ENCODE measurements at regions not wholly inside any gene's neighbourhood (a gene's known extent, or its start where the extent isn't known, plus 50 kb on each side); places are given as distances from the start of the nearest gene placed in this dataset.
"Not testable (repeated sequence)": the region's sequence is repeated elsewhere in the genome, so short reads cannot be mapped to it uniquely, and the experiment has no call there.

DNA sequence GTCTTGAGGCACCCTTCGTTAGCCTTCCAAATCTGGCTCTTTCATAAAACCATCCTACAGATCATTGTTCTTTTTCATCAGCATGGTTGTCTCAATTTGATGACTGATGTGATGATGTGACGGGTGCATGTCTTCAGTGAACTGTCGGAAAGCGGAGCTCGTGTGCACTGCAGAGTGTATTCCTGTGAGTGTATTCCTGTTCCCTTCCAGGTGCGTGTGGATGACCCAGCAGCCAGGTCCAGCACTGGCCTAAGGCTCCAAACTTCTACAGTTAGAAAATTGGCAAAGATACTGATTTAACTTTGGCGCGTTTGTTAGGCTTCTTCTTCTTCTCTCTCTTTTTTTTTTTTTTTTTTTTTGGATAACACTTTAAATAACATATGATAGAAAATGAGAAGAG lies 314.8 kb upstream of the SPATA31A3 start:
- TF ChIP-seq, protein P1, sequence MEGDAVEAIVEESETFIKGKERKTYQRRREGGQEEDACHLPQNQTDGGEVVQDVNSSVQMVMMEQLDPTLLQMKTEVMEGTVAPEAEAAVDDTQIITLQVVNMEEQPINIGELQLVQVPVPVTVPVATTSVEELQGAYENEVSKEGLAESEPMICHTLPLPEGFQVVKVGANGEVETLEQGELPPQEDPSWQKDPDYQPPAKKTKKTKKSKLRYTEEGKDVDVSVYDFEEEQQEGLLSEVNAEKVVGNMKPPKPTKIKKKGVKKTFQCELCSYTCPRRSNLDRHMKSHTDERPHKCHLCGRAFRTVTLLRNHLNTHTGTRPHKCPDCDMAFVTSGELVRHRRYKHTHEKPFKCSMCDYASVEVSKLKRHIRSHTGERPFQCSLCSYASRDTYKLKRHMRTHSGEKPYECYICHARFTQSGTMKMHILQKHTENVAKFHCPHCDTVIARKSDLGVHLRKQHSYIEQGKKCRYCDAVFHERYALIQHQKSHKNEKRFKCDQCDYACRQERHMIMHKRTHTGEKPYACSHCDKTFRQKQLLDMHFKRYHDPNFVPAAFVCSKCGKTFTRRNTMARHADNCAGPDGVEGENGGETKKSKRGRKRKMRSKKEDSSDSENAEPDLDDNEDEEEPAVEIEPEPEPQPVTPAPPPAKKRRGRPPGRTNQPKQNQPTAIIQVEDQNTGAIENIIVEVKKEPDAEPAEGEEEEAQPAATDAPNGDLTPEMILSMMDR (IDR thresholded peaks at IDR 0.05), result not testable (repeated sequence)
- TF ChIP-seq POLR2A (IDR thresholded peaks at IDR 0.05), result not testable (repeated sequence)
